ENCODE measurements at regions not wholly inside any gene's neighbourhood (a gene's known extent, or its start where the extent isn't known, plus 50 kb on each side); places are given as distances from the start of the nearest gene placed in this dataset.

DNA sequence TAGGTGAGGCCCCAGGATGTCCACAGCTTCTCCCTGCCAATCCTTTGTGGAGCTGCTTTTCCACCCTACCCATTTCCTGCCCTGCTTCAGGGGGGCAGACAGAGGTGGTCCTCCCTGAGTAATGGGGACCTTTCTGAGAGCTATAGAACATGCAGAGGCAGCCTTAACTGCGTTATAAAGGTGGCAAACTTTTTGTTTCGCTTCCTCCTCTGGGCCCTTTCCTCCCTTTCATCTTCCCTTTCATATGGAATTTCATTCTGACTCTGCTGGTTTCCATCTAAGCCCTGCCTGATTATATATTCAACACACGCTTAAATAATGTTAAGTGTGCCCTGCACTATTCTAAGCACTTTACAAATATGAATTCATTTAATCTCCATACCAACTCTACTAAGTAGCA, 169.3 kb upstream of the E2F8 start:
- TF ChIP-seq CTCF (IDR thresholded peaks at IDR 0.05), result no peak
- no peak for TF ChIP-seq POLR2A (IDR thresholded peaks at IDR 0.05)
- no peak for TF ChIP-seq POLR2AphosphoS5 (IDR thresholded peaks at IDR 0.05)

Measured in upper lobe of left lung (tissue), 4 donors.